Immature natural killer cell (primary cell): ENCODE measurements at regions not wholly inside any gene's neighbourhood (a gene's known extent, or its start where the extent isn't known, plus 50 kb on each side); places are given as distances from the start of the nearest gene placed in this dataset.
"Not testable (repeated sequence)": the region's sequence is repeated elsewhere in the genome, so short reads cannot be mapped to it uniquely, and the experiment has no call there.

Experiments used
- DNase-seq, 3 donors: peaks; one replicate each; pipeline ENCODE4 v3.0.0; 2022; ENCODE audit warnings: mixed read lengths in 1 of 3
- H3K27ac Mint-ChIP-seq, 6 donors: one replicate each; pipeline ENCODE4 v1.8.0; 2020; ENCODE audit warnings: mixed read lengths in 6 of 6, mild to moderate bottlenecking in 5 of 6, inconsistent platforms in 4 of 6, moderate library complexity in 3 of 6
- H3K27me3 Mint-ChIP-seq, 3 donors: one replicate each; pipeline ENCODE4 v1.8.0; 2020 to 2021; ENCODE audit warnings: low read depth in 3 of 3, mild to moderate bottlenecking in 3 of 3, mixed read lengths in 3 of 3, moderate library complexity in 3 of 3, inconsistent platforms in 1 of 3
- H3K36me3 Mint-ChIP-seq, 3 donors: one replicate each; pipeline ENCODE4 v1.8.0; 2020; ENCODE audit warnings: mixed read lengths in 3 of 3, inconsistent platforms in 2 of 3, mild to moderate bottlenecking in 2 of 3
- H3K4me1 Mint-ChIP-seq, 2 donors: one replicate each; pipeline ENCODE4 v1.8.0; 2020; ENCODE audit warnings: inconsistent platforms in 2 of 2, mild to moderate bottlenecking in 2 of 2, mixed read lengths in 2 of 2, moderate library complexity in 1 of 2
- H3K4me3 Mint-ChIP-seq, 5 donors: one replicate each; pipeline ENCODE4 v1.8.0; 2020; ENCODE audit warnings: mild to moderate bottlenecking in 5 of 5, mixed read lengths in 5 of 5, inconsistent platforms in 3 of 5, moderate library complexity in 3 of 5
- H3K9me3 Mint-ChIP-seq, 6 donors: one replicate each; pipeline ENCODE4 v1.8.0; 2020; ENCODE audit warnings: mild to moderate bottlenecking in 6 of 6, mixed read lengths in 6 of 6, inconsistent platforms in 4 of 6, moderate library complexity in 3 of 6

GRCh38 chr9:26158631-26159150, 480.4 kb upstream of the TUSC1 start:
- Mint-ChIP-seq H3K4me1 (no peaks in the 10 kb centered on the region), H3K36me3 (no peaks in the 10 kb centered on the region), H3K4me3 (no peak overlapping the region), H3K27me3 (peaks cover 0 to 1% (median 0%) of the 10 kb centered on the region in 3 donors), H3K27ac (no peak overlapping the region), H3K9me3 (peaks cover 17 to 43% (median 28%) of the 10 kb centered on the region in 6 donors)
- no peak for DNase-seq

DNA sequence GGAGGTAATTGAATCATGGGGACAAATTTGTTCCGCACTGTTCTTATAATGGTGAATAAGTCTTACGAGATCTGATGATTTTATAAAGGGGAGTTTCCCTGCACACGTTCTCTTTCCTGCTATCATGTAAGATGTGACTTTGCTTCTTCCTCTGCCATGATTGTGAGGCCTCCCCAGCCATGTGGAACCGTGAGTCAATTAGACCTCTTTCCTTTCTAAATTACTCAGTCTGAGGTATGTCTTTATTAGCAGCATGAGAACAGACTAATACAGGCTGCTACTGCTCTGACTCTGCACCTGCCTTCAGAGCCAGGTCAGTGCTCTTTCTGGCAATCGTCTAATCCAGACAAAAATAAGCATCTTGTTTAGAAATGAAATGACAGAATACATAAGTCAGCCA, 479.2 kb upstream of the TUSC1 start:
- no peak for DNase-seq
- peaks cover 0 to 1% (median 0%) of the 10 kb centered on the region in 3 donors for H3K27me3 Mint-ChIP-seq
- H3K4me1 Mint-ChIP-seq = no peaks in the 10 kb centered on the region
- H3K36me3 Mint-ChIP-seq = no peaks in the 10 kb centered on the region
- H3K27ac Mint-ChIP-seq = no peak overlapping the region
- peaks cover 19 to 50% (median 34%) of the 10 kb centered on the region in 6 donors for H3K9me3 Mint-ChIP-seq
- no peak overlapping the region for H3K4me3 Mint-ChIP-seq

DNA sequence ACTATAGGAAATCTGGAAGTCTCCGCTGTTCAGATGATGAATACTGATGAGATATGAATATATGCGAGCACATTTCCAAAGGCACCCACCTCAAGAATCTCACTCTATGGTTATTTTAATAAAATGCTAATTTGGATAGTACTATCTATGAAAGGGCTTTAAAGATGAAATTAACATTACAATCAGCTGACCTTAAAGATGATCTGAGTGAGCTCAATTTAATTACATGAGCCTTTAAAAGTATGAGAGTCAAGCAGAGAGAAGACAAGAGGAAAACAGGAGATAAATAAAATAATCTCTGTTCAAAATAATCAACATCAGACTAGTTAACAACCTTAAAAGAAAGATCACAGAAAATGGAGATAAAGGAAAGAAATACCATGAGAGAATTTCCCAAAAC, 474.1 kb upstream of the TUSC1 start:
- H3K4me3 Mint-ChIP-seq = no peak overlapping the region

GRCh38 chr9:26148128-26148527, 469.9 kb upstream of the TUSC1 start:
- Mint-ChIP-seq H3K4me1 (no peaks in the 10 kb centered on the region), H3K9me3 (peaks cover 6 to 35% (median 20%) of the 10 kb centered on the region in 6 donors), H3K27ac (no peak overlapping the region), H3K36me3 (no peaks in the 10 kb centered on the region), H3K4me3 (no peak overlapping the region), H3K27me3 (no peaks in the 10 kb centered on the region)
- DNase-seq = no peak

More for the DNA sequence above, 474.1 kb upstream of the TUSC1 start:
- Mint-ChIP-seq H3K36me3 (no peaks in the 10 kb centered on the region), H3K9me3 (peaks cover 5 to 28% (median 23%) of the 10 kb centered on the region in 6 donors), H3K27ac (no peak overlapping the region), H3K4me1 (no peaks in the 10 kb centered on the region), H3K27me3 (no peaks in the 10 kb centered on the region)
- DNase-seq = no peak

DNA sequence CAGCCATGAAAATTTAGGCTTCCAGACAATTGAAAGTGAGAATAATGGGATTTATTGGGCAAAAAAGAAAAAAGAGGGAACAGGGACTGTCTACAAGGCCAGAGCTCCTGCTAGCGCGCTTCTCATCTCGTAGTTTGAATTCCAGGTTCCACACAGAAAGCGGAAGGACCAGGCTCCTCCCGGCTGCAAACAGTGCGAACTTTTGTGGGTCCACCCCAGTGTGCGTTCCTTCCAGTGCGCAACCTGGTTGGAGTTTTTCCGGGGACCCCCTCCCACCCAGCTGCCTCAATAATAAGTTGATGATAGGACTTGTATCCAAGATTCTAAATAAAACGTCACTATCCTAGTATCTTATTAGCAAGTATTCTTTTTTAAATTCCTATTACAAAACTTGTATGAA, 467.7 kb upstream of the TUSC1 start:
- Mint-ChIP-seq H3K4me3 (no peak overlapping the region), H3K9me3 (peaks cover 4 to 37% (median 25%) of the 10 kb centered on the region in 6 donors), H3K27me3 (no peaks in the 10 kb centered on the region), H3K36me3 (no peaks in the 10 kb centered on the region), H3K4me1 (no peaks in the 10 kb centered on the region), H3K27ac (no peak overlapping the region)
- no peak for DNase-seq

GRCh38 chr9:26142631-26143030, 464.4 kb upstream of the TUSC1 start:
- no peak overlapping the region for H3K4me3 Mint-ChIP-seq
- H3K36me3 Mint-ChIP-seq = no peaks in the 10 kb centered on the region
- no peaks in the 10 kb centered on the region for H3K27me3 Mint-ChIP-seq
- H3K27ac Mint-ChIP-seq = no peak overlapping the region
- no peak for DNase-seq
- no peaks in the 10 kb centered on the region for H3K4me1 Mint-ChIP-seq
- peaks cover 5 to 38% (median 23%) of the 10 kb centered on the region in 6 donors for H3K9me3 Mint-ChIP-seq

GRCh38 chr9:26142201-26142600, 464.0 kb upstream of the TUSC1 start:
- H3K9me3 Mint-ChIP-seq = peaks cover 5 to 38% (median 23%) of the 10 kb centered on the region in 6 donors
- no peaks in the 10 kb centered on the region for H3K4me1 Mint-ChIP-seq
- no peak for DNase-seq
- no peaks in the 10 kb centered on the region for H3K36me3 Mint-ChIP-seq
- H3K27me3 Mint-ChIP-seq = no peaks in the 10 kb centered on the region
- no peak overlapping the region for H3K27ac Mint-ChIP-seq
- no peak overlapping the region for H3K4me3 Mint-ChIP-seq

DNA sequence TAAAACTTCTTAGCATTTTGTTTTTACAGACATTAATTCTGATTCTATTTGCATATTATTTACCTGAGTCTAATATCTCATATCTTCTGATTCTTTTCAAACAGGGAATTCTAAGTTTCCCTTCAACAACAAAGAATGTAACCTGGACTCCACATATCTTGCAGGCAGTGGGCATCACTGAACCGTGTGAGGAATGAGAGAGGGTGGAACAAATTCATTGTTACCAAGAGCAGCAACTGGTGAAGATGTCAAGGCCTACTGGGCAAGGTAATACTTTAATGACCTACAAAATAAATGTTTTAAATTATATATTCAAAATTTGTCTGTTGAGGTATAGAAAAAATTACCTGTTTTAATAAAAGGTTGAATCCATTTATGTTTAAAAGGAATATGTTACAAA, 455.3 kb upstream of the TUSC1 start:
- DNase-seq = no peak
- H3K4me1 Mint-ChIP-seq = no peaks in the 10 kb centered on the region
- no peaks in the 10 kb centered on the region for H3K36me3 Mint-ChIP-seq
- no peaks in the 10 kb centered on the region for H3K27me3 Mint-ChIP-seq
- peaks cover 0 to 34% (median 12%) of the 10 kb centered on the region in 6 donors for H3K9me3 Mint-ChIP-seq
- no peak overlapping the region for H3K27ac Mint-ChIP-seq
- H3K4me3 Mint-ChIP-seq = no peak overlapping the region

DNA sequence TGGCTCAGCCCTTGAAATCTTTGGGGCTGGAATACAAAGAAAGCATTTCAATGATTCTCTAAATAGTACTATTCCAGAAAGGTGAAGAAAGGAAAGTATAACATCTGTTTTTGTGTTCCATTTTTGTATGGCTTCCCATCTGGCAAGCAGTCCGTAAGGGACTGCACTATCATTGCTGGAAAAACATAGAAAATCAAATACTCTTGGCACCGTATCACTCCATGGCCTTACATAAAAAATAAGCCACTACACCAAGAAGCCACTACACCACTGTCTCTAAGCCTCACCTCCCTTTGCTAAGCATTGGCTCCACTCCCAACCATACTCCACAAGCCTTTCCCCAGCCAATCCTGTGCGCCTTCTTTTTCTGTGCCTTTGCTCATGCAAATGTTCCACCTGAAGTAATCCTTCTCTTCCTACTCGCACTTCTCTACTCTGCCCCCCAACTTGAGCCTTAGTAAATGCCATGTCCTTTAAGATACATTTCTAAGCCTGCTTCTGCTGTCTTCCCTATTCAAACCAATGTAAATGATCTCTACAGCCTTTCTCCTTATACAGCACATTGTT, 454.6 kb upstream of the TUSC1 start:
- no peaks in the 10 kb centered on the region for H3K27me3 Mint-ChIP-seq
- H3K27ac Mint-ChIP-seq = no peak overlapping the region
- no peak overlapping the region for H3K4me3 Mint-ChIP-seq

GRCh38 chr9:26131886-26132285, 453.6 kb upstream of the TUSC1 start:
- no peaks in the 10 kb centered on the region for H3K4me1 Mint-ChIP-seq
- no peaks in the 10 kb centered on the region for H3K27me3 Mint-ChIP-seq
- no peak overlapping the region for H3K4me3 Mint-ChIP-seq
- H3K27ac Mint-ChIP-seq = no peak overlapping the region
- H3K36me3 Mint-ChIP-seq = peaks cover 0 to 4% (median 0%) of the 10 kb centered on the region in 3 donors
- no peak for DNase-seq
- peaks cover 0 to 41% (median 16%) of the 10 kb centered on the region in 6 donors for H3K9me3 Mint-ChIP-seq

More for the DNA sequence above, 454.6 kb upstream of the TUSC1 start:
- Mint-ChIP-seq H3K36me3 (no peaks in the 10 kb centered on the region), H3K9me3 (peaks cover 0 to 34% (median 11%) of the 10 kb centered on the region in 6 donors), H3K4me1 (no peaks in the 10 kb centered on the region)
- DNase-seq = no peak

- H3K36me3 Mint-ChIP-seq = peaks cover 0 to 4% (median 0%) of the 10 kb centered on the region in 3 donors
- peaks cover 2 to 43% (median 22%) of the 10 kb centered on the region in 6 donors for H3K9me3 Mint-ChIP-seq
- no peaks in the 10 kb centered on the region for H3K27me3 Mint-ChIP-seq
- no peak for DNase-seq
- H3K4me1 Mint-ChIP-seq = no peaks in the 10 kb centered on the region
- H3K4me3 Mint-ChIP-seq = no peak overlapping the region
- H3K27ac Mint-ChIP-seq = no peak overlapping the region
Measured at GRCh38 chr9:26129217-26129616, 451.0 kb upstream of the TUSC1 start.

DNA sequence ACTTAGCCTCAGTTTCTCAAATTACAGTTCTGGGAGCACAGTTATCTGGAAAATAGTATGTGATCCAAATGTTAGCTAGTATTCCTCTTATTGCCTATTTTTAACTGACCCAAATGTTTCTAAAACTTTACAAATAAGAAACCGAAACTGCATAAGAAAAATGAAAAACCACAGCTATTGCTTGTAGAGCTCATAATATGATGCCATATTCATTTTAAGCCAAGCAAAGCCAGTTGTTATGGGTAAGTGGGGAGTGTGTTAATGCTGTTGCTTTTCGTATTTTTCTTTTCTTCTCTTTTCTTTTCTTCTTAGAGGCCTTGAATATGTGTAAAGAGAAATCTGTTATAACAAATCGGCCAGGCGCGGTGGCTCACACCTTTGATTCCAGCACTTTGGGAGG, 447.4 kb upstream of the TUSC1 start:
- peaks cover 0 to 4% (median 0%) of the 10 kb centered on the region in 3 donors for H3K36me3 Mint-ChIP-seq
- H3K4me1 Mint-ChIP-seq = no peaks in the 10 kb centered on the region
- no peaks in the 10 kb centered on the region for H3K27me3 Mint-ChIP-seq
- H3K4me3 Mint-ChIP-seq = no peak overlapping the region
- H3K27ac Mint-ChIP-seq = no peak overlapping the region
- DNase-seq = no peak
- peaks cover 12 to 44% (median 25%) of the 10 kb centered on the region in 6 donors for H3K9me3 Mint-ChIP-seq

GRCh38 chr9:26116085-26116484, 437.8 kb upstream of the TUSC1 start:
- H3K9me3 Mint-ChIP-seq = peaks cover 13 to 54% (median 38%) of the 10 kb centered on the region in 6 donors
- not testable (repeated sequence) for H3K36me3 Mint-ChIP-seq, H3K27me3 Mint-ChIP-seq, DNase-seq, H3K4me3 Mint-ChIP-seq, H3K4me1 Mint-ChIP-seq, H3K27ac Mint-ChIP-seq

DNA sequence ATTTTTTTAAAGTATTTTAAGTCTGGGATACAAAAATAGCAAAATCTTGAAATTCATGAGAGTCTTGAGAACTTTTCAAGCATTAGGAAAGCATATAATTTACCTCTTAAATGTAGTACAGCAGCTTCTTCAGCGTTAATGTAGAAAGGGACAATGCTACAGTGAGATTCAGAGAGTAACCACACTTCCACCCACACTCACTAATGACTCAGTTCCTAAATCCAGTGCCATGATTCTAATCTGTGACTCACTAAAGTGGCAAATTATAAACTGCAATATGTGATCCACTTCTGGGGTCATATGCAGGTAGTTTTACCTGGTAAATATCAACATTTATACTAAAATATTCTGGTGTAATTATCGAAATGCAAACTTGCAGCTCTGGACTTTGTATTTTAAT, 434.5 kb upstream of the TUSC1 start:
- Mint-ChIP-seq H3K27ac (no peak overlapping the region), H3K27me3 (peaks cover 0 to 3% (median 2%) of the 10 kb centered on the region in 3 donors), H3K9me3 (peaks cover 20 to 64% (median 44%) of the 10 kb centered on the region in 6 donors), H3K4me1 (no peaks in the 10 kb centered on the region), H3K36me3 (peaks cover 0 to 3% (median 0%) of the 10 kb centered on the region in 3 donors), H3K4me3 (no peak overlapping the region)
- DNase-seq = no peak

DNA sequence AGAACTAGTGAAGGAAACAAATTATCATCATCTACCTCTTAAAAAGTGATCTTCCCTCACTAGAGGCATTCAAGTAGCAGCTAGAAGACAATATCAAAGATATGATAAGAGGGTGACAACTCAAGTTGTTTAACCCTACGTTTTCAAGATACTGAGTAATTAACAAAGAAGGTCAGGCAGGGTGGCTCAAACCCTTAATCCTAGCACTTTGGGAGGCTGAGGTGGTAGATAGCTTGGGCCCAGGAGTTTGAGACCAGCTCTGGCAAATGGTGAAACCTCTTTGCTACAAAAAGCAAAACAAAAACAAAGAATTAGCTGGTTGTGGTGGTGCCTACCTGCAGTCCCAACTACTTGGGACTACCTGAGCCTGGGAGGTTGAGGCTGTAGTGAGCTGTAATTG, 408.2 kb upstream of the TUSC1 start:
- H3K36me3 Mint-ChIP-seq = no peaks in the 10 kb centered on the region

More for the DNA sequence above, 408.2 kb upstream of the TUSC1 start:
- DNase-seq = no peak
- Mint-ChIP-seq H3K27me3 (no peaks in the 10 kb centered on the region), H3K9me3 (peaks cover 2 to 52% (median 14%) of the 10 kb centered on the region in 6 donors), H3K4me3 (no peak overlapping the region), H3K4me1 (no peaks in the 10 kb centered on the region), H3K27ac (no peak overlapping the region)
